ENCODE measurements at regions not wholly inside any gene's neighbourhood (a gene's known extent, or its start where the extent isn't known, plus 50 kb on each side); places are given as distances from the start of the nearest gene placed in this dataset.
"Not testable (repeated sequence)": the region's sequence is repeated elsewhere in the genome, so short reads cannot be mapped to it uniquely, and the experiment has no call there.

DNA sequence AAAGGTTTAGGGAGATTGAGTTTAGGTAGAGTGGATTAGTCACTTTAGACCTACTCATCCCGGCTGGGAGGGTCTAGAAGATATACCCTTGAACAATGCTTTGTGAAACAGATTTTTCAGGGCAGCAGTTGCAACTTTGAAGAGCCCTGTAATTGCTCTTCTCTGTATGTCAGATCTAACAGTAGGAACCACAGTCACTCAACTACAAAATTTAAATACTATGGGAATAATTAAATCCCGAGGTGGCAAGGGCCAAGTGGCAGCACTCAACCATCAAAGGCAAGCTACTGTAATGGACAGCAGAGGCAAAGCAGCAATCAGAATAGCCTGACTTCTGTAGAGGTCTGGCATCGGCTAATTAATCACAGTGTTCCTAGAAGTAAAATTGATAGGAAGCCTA is 97.5 kb downstream of the HOXA1 start:
- TF ChIP-seq, protein P1, sequence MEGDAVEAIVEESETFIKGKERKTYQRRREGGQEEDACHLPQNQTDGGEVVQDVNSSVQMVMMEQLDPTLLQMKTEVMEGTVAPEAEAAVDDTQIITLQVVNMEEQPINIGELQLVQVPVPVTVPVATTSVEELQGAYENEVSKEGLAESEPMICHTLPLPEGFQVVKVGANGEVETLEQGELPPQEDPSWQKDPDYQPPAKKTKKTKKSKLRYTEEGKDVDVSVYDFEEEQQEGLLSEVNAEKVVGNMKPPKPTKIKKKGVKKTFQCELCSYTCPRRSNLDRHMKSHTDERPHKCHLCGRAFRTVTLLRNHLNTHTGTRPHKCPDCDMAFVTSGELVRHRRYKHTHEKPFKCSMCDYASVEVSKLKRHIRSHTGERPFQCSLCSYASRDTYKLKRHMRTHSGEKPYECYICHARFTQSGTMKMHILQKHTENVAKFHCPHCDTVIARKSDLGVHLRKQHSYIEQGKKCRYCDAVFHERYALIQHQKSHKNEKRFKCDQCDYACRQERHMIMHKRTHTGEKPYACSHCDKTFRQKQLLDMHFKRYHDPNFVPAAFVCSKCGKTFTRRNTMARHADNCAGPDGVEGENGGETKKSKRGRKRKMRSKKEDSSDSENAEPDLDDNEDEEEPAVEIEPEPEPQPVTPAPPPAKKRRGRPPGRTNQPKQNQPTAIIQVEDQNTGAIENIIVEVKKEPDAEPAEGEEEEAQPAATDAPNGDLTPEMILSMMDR (IDR thresholded peaks at IDR 0.05) = not testable (repeated sequence)
- not testable (repeated sequence) for TF ChIP-seq ZFX (IDR thresholded peaks at IDR 0.05; ENCODE audit: borderline replicate concordance)

Measured in 22Rv1 (cell line).